GM12874 (cell line): ENCODE measurements at regions not wholly inside any gene's neighbourhood (a gene's known extent, or its start where the extent isn't known, plus 50 kb on each side); places are given as distances from the start of the nearest gene placed in this dataset.

Experiments used
- TF ChIP-seq, protein P1 (sequence below): IDR thresholded peaks from 2 replicates; pipeline ENCODE4 v1.5.1; 2011; ENCODE audit warnings: low read depth, mild to moderate bottlenecking, control low read depth, low read length, moderate library complexity; ENCODE audit not compliant: insufficient read depth

DNA sequence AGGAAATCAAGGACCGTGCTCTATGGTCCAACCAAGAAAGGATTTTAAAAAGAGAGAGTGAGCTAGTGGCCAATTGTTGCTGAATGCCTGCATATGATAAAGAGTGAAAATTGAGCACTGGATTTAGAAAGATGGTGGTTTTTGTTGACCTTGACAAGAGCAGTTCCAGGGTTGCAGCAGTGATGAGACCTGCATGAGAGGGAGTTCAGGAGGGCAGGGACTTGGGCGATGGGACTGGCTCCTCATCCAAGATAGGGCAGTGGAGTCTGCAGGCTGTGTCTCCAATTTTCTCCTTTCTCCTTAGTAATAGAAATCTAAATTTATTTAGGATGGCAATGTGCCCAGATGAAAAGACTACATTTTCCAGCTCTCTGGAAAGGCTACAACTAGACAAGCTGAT lies 94.0 kb upstream of the B3GAT1 start:
- TF ChIP-seq, protein P1, sequence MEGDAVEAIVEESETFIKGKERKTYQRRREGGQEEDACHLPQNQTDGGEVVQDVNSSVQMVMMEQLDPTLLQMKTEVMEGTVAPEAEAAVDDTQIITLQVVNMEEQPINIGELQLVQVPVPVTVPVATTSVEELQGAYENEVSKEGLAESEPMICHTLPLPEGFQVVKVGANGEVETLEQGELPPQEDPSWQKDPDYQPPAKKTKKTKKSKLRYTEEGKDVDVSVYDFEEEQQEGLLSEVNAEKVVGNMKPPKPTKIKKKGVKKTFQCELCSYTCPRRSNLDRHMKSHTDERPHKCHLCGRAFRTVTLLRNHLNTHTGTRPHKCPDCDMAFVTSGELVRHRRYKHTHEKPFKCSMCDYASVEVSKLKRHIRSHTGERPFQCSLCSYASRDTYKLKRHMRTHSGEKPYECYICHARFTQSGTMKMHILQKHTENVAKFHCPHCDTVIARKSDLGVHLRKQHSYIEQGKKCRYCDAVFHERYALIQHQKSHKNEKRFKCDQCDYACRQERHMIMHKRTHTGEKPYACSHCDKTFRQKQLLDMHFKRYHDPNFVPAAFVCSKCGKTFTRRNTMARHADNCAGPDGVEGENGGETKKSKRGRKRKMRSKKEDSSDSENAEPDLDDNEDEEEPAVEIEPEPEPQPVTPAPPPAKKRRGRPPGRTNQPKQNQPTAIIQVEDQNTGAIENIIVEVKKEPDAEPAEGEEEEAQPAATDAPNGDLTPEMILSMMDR: no peak

DNA sequence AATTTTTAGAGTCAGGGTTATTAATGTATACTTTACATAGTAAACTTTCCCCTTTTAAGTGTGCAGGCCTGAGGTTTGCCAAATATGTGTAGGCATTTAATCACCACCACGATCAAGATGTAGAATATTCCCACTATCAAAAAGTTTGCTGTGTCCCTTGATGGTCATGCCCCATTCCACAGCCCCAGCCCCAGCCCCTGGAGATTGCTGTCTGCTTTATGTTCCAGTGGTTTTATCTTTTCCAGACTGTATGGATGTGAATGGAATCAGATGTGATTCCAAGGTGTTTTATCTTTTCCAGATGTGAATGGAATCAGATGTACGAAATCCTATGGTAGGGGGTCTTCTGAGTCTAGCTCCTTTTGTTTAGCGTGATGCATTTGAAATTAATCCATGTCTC lies 93.1 kb upstream of the B3GAT1 start:
- TF ChIP-seq, protein P1: no peak

DNA sequence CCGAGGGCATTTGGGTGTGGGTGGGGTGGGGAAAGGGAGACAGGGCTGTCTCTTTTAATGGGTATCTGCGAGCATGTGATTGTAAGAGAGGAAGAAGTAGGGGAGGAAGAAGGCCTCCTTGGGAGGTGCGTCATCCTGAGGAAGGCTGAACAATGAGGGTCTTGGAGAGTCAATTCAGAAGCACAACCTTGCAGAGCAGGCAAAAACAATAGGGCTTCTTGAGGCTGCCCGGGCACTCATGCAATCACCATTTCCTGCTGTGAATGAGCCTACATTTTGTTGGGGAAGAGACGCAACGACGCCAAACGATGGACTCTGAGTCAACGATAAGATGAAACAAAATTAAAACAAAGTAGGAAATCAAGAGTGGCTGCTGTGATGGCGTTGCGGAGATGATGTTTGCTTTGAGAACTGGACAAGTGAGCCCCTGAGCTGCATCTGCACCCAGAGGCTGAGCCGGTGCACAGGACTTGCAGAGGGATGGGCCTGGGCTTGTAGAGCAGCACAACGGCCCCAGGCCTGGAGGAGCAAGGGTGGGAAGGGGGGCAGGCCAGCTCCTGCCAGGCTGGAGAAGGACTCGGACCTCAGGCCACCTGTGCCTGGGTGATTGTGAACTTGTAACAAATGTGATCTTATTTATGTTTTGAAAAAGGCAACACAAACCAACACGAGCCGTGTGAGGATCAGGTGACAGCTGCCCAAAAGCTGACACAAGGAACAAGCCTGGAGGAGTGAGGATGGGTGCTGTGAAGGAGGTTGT lies 92.3 kb upstream of the B3GAT1 start:
- TF ChIP-seq, protein P1: no peak

DNA sequence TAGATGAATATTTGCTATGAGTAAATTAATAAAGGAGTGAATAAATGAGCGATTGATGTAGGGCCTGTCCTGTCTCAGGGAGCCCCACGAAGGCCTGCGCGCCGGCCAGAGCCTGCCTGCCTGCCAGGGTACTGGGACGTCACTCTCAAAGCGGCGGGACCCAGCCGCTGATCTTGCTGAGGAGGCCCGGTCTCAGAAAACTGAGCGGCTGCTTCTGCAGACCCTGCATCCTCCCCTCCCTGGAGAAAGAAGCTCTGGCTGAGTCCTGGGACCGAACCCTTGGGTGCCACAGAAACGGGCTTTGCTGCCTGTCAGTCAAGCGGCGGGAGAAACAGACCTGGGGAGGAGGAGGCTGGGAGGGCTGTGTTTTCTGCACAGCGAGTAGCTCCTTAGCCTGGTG lies 91.6 kb upstream of the B3GAT1 start:
- TF ChIP-seq, protein P1: no peak

DNA sequence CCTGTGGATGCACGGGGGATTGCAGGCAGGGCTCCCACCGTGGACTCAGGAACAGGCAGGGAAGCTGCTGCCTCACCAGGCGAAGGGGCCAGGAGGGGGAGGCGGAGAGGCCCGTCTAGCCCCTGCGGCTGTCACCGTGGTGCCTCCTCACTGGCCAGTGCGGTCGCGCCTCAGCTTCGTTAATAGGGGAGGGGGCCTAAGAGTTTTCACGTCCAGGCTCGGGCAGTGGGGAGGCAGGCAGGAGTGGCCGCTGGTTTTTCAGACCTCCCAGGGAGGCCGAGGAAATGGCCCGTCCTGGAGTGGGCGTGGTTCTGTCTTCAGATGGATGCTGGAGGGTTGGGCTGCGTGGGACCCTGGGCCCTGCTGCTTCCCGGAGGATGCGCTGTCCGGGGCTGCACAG lies 91.1 kb upstream of the B3GAT1 start:
- TF ChIP-seq, protein P1: no peak

DNA sequence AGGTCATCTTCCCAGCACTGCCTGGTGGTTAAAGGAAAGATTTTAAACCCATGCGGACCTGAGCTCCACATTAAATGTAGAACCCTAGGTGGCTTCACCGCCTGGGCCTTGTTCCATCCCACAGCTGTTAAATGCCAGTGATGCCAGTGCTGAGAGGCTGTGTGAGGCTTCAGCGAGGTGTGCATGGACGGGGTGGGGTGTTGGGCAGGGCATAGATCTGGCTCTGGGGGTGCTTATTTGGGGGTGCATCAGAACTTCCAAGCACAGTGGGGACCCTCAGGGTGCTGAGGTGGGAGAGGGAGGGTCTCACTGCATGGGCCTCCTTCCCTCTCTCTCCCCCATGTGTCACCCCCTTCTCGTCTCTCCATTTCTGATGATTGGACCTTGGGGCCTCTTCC lies 90.1 kb upstream of the B3GAT1 start:
- TF ChIP-seq, protein P1: no peak

DNA sequence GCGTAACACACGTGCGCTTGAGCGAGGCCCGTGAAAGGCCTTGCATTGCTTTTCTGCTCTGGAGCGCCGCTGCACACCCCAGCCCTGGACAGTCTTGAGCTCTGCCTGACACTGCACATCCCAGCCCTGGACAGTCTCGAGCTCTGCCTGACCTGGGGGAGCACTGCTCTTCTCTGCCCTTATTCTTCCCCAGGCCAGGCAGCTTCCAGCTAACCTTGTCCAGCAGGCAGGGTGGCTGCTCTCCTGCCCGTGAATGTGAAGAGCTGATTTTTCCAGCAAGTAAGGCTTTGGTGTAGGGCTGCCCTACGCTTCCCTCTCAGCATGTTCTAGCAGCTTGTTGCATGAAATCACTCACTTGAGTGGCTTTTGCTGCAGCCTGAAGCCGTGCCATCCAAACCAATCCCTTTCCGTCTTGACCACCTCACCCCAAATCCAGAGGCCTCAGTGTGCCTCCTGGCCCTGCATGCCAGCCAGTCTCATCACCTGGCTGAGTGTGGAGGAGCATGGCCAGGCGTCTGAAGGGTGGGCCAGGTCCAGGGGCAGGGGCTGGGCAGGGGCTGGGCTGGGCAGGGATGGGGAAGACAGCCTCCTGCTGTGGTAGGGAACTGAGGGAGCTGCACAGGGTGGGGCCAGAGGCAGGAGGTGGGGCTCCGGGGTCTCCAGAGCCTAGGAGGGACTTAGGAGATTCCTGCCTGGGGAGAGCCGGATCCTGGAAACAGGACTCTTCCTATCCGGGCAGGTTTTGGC lies 89.5 kb upstream of the B3GAT1 start:
- TF ChIP-seq, protein P1: no peak
